GM12874 (cell line): ENCODE measurements at regions not wholly inside any gene's neighbourhood (a gene's known extent, or its start where the extent isn't known, plus 50 kb on each side); places are given as distances from the start of the nearest gene placed in this dataset.

ENCODE experiments used
- CTCF ChIP-seq: IDR thresholded peaks from 2 replicates; pipeline ENCODE4 v1.5.1; 2011; ENCODE audit warnings: low read depth, mild to moderate bottlenecking, control low read depth, low read length, moderate library complexity; ENCODE audit not compliant: insufficient read depth

DNA sequence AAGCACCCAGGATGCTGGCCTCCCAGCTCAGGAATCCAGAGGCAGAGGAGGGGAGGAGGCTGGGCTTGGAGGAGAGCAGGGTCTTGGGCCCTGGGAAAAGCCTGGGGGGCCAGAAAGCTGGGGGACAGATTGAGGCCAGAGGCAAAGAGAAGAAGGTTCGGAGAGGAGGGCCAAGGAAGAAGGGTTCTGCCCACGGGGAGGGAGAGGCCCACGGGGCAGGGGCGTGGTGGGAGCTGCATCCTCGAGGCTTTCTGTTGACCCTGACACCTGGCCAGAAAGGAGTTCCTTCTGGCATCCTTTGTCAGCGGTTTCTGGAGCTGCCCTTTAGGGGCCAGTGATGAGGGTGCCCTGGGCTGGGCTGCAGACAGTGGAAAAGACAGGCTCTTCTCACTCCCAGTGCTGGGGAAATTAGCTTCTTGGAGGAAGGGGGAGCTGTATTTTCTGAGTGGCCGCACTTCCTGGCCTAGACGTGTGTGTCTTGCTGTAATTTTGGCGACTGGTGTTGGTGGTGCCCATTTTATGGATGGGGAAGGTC lies 308.7 kb downstream of the SEC14L1 start:
- TF ChIP-seq CTCF = no peak

DNA sequence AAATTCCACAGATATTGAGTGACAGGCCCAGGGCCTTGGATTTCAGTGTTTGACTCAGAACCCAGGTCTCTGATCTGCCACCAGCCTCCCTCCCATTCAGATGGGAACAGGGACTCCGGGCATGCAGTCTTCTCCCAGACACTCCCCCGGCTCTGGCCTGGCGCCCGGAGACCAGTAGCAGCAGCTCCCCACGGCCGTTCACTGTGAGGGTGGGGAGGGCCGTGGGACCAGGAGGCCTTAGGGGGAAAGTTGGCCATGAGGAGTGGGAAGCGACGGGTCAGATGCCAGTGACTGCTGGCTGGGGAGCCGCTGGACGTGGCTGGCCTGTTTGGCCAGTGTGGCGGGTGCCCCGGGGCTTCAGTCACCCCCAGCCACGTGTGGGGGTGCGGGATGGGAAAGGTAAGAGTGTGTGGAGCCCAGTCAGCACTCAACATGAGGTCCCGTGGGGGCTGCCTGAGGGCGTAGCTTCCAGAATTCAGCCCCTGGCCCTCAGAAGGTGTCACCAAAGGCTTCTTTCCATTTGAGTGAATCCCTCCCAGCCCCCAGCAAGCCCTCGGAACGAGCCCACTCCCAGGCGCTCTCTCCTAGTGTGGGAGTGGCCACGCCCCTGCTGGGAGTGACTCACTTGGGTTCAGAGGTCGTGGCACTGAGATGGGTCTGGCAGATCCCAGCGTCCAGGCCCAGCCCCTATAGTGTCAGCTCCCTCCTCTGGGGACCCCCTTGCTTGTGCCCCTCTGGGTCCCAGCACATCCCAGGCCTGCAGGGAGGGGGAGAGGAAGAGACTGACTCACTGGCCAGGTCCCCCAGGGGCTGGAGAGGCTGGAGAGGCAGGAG lies 309.4 kb downstream of the SEC14L1 start:
- TF ChIP-seq CTCF = no peak

DNA sequence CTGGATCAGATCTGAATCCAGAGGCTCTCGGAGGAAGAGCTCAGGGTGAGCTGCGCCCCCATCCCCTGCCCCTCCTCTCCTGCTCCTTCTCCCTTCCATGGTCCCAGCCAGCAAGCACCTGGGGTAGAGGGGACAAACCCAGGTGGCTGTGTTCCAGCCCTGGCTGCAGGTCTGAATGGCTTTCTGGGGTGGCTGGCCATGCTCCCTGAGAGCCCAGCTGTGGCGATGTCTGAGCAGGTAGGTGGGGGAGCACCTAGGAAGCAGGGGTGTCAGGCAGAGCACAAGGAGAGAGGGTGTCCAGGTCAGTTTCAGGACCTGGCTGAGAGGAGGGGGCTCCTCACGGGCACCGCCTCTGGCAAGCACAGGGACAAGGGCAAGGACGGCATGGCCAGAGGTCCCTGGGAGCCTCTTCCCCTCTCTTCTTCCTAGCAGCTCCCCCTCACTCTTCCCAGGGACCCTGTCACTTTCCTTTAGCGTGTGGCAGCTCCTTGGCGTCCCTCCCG lies 310.0 kb downstream of the SEC14L1 start:
- no peak for TF ChIP-seq CTCF

DNA sequence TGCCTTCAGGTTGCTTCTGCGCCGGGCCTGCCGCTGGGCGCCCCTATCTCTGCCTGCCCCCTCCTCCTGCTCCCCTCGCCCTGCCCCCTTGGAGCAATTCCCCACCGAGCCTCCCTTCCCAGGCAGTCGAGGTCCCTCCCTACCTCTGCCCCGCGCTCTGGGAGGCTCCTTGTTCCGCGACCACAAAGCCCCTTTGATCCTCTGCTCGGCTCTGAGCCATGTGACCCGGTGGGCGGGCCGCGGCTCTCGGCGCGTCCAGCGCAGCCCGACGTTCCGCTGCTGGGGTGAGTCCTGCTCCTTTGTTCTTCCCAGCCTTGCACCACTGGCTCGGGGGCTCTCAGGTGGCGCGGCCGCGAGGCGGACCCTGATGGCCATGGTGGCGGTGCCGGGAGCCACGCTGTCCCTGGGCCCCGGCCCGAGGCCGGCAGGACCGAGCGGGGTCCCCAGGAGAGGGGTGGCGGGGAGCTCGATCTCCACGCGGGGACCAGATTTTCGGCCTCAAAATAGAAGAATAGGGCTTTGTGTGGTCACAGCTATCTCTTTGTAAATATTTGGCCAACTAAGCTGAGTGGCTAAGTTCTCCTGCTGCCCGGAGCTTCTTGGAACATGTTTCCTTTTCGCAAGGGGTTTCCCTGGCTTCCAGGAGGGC lies 310.6 kb downstream of the SEC14L1 start:
- no peak for TF ChIP-seq CTCF

- no peak for TF ChIP-seq CTCF
Measured at GRCh38 chr17:77451894-77452852, 311.4 kb downstream of the SEC14L1 start.

GRCh38 chr17:77453613-77454241 lies 313.0 kb downstream of the SEC14L1 start:
- no peak for TF ChIP-seq CTCF
